ENCODE measurements at regions not wholly inside any gene's neighbourhood (a gene's known extent, or its start where the extent isn't known, plus 50 kb on each side); places are given as distances from the start of the nearest gene placed in this dataset.

GRCh38 chr14:53380052-53380866 is 227.1 kb upstream of the DDHD1 start:
- TF ChIP-seq POLR2A (IDR thresholded peaks at IDR 0.05) (no peak), CTCF (IDR thresholded peaks at IDR 0.05) (no peak), EP300 (IDR thresholded peaks at IDR 0.05) (no peak)
- H3K4me1 ChIP-seq (ENCODE audit: insufficient read depth), result peaks cover 6% of the 10 kb centered on the region
- no peak overlapping the region for H3K4me3 ChIP-seq
- intact Hi-C loops (cut with DNase I), result no loop called here
- H3K27ac ChIP-seq, result no peak overlapping the region
- no peaks in the 10 kb centered on the region for H3K36me3 ChIP-seq
- H3K27me3 ChIP-seq, result no peaks in the 10 kb centered on the region
- DNase-seq, result no peak
- 82 to 85% (median 84%) methylated on average over 3 of the region's 3 CpGs for WGBS, 3 donors
- H3K9me3 ChIP-seq, result no peaks in the 10 kb centered on the region

GRCh38 chr14:53378142-53378541 is 225.0 kb upstream of the DDHD1 start:
- 78 to 83% (median 79%) methylated on average over 4 of the region's 4 CpGs for WGBS, 3 donors
- H3K4me3 ChIP-seq, result no peak overlapping the region
- TF ChIP-seq POLR2A (IDR thresholded peaks at IDR 0.05) (no peak), CTCF (IDR thresholded peaks at IDR 0.05) (no peak), EP300 (IDR thresholded peaks at IDR 0.05) (no peak)
- no peak overlapping the region for H3K27ac ChIP-seq
- H3K9me3 ChIP-seq, result no peaks in the 10 kb centered on the region
- H3K27me3 ChIP-seq, result no peaks in the 10 kb centered on the region
- no peaks in the 10 kb centered on the region for H3K36me3 ChIP-seq
- DNase-seq, result no peak
- intact Hi-C loops (cut with DNase I), result no loop called here
- H3K4me1 ChIP-seq (ENCODE audit: insufficient read depth), result peaks cover 2% of the 10 kb centered on the region

GRCh38 chr14:53376064-53376463 is 222.9 kb upstream of the DDHD1 start:
- 15 to 37% (median 21%) methylated on average over 2 of the region's 2 CpGs for WGBS, 3 donors
- Histone ChIP-seq H3K9me3 (no peaks in the 10 kb centered on the region), H3K4me3 (no peak overlapping the region), H3K27ac (no peak overlapping the region), H3K36me3 (no peaks in the 10 kb centered on the region), H3K27me3 (no peaks in the 10 kb centered on the region), H3K4me1 (ENCODE audit: insufficient read depth) (no peaks in the 10 kb centered on the region)
- intact Hi-C loops (cut with DNase I), result no loop called here
- TF ChIP-seq EP300 (IDR thresholded peaks at IDR 0.05) (no peak), CTCF (IDR thresholded peaks at IDR 0.05) (no peak), POLR2A (IDR thresholded peaks at IDR 0.05) (no peak)
- DNase-seq, result no peak

GRCh38 chr14:53375599-53375998 is 222.5 kb upstream of the DDHD1 start:
- no peak for TF ChIP-seq CTCF (IDR thresholded peaks at IDR 0.05)
- TF ChIP-seq POLR2A (IDR thresholded peaks at IDR 0.05), result no peak
- TF ChIP-seq EP300 (IDR thresholded peaks at IDR 0.05), result no peak
- 66 to 72% (median 69%) methylated on average over 3 of the region's 3 CpGs for WGBS, 3 donors
- H3K27me3 ChIP-seq, result no peaks in the 10 kb centered on the region
- H3K4me3 ChIP-seq, result no peak overlapping the region
- DNase-seq, result no peak
- no peaks in the 10 kb centered on the region for H3K4me1 ChIP-seq (ENCODE audit: insufficient read depth)
- no peaks in the 10 kb centered on the region for H3K36me3 ChIP-seq
- intact Hi-C loops (cut with DNase I), result no loop called here
- no peak overlapping the region for H3K27ac ChIP-seq
- no peaks in the 10 kb centered on the region for H3K9me3 ChIP-seq

Measured in ovary (tissue), 7 donors.